ENCODE measurements at regions not wholly inside any gene's neighbourhood (a gene's known extent, or its start where the extent isn't known, plus 50 kb on each side); places are given as distances from the start of the nearest gene placed in this dataset.

GRCh38 chr4:180926277-180926676, 1316.9 kb upstream of the TENM3 start:
- no peak for DNase-seq (ENCODE audit: low spot score)

- DNase-seq (ENCODE audit: low spot score) = no peak
These were observed 1310.7 kb upstream of the TENM3 start for GRCh38 chr4:180932370-180933001.

DNA sequence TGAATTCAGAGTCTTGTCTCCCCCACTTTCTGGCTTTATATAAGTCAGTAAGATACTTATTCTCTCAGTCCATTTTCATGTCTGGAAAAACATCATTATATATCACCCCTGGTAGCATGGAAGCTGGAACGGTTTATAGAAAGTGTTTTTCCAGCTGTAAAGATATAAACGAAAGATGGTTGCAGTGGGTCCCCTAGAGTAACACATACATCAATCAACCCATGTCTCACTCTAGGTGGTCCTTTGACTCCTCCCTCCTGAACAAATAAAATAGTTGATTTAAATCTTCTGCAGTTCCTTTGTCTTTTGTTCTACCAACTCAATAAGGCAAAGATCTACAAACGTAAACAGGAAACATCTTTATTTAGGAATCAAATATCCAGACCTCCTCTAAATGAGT, 1306.1 kb upstream of the TENM3 start:
- DNase-seq (ENCODE audit: low spot score) = no peak

GRCh38 chr4:180940680-180941079, 1302.5 kb upstream of the TENM3 start:
- DNase-seq (ENCODE audit: low spot score) = no peak

DNA sequence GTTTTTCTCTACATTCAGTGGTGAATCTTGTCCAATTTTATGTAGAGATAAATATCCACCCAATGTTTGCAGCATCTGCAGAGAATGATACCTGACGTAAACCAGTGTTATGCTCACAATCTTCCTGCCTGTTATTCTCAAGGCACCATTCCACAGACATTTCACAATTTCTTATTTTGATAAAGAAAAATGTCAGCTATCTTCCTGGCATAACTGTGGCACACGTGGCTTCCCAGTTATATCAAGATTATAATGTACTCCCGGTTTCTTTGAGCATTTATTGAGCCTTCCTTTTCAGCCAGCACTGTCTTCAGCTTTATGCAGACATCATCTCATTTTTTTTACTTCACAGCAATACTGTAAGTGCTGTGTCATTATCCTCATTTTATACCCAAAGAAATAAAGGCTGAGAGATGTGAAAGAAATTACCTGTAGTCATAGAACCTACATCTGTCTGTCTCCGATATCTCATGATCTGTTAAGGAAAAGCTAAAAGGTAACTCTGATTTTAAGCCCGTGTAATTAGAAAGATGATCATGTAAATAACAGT, 1300.8 kb upstream of the TENM3 start:
- DNase-seq (ENCODE audit: low spot score) = no peak

- no peak for DNase-seq (ENCODE audit: low spot score)
These were observed 1297.0 kb upstream of the TENM3 start for GRCh38 chr4:180946188-180946587.

DNA sequence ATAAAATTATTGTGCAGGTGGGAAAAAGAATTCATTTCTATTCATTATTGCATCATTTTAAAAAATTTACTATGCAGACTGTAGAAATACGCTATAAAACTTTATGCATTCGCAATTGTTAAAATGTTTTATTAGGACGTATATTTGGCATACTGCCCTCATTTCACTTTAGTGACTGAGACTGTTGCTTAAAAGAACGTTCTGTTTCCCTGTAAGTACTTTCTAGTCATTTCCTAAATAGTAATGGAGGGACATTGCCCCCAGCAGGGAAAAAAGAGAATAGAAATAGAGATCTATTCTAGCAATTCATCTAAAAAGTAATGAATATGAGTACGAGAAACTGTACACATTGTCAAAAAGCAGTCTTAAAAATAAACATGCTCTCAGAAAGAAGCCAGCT, 1295.8 kb upstream of the TENM3 start:
- DNase-seq (ENCODE audit: low spot score) = peak; percentile 21

DNA sequence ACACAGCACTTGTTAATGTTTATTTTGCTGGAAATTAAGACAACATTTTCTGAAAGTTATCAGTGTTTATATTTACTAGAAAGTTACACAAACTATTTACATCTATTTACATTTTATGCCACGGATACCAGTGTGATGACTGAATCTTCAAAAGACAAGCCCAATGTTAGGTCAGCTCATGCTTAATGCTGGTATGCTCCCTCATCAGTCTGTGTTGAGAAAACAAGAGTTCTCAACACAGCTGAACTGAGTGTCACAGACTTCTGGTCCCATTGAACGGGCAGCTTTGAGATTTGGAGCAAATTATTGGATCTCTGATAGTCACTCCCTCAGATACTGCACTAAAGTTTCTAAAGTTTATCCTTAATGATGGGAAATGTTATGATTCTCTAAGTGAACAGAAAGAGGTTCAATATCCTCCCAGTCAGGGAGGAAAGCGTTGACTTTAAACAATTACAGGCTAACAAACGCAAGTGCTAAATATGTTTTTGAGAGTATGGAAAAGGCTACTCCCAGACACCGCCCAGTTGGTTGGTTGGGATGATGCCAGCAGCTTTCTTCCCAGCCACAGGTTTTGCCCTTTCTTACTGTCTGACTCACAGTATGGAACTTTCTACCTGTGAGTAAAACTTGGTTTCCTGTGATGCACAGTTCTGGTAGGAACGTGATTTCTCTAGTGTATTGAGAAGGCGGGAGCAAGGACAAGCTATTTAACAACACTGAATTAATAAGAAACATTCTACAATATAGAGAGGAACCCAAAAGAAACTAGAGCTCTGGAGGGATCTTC, 1293.6 kb upstream of the TENM3 start:
- DNase-seq (ENCODE audit: low spot score) = no peak

- DNase-seq (ENCODE audit: low spot score) = no peak
These were observed 1292.8 kb upstream of the TENM3 start for GRCh38 chr4:180950377-180950776.

GRCh38 chr4:180951312-180951711, 1291.9 kb upstream of the TENM3 start:
- no peak for DNase-seq (ENCODE audit: low spot score)

DNA sequence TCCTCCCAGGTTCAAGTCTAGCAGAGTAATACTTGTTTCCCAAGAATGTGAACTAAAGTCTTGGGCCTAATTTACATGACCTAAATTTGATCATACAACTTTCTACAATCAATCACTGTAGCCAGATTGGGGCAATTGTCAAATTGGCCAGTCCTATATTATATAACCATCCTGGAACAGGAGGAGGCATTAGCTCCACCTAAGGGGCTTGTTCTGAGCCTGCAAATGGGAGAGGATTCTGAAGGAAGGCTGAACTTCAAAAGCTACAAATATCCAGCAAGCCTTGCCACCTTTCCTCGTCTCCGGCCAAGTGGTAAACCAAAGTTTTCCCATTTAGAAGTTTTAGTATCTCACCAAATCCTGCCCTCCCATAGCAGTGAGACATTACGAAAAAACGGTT, 1289.6 kb upstream of the TENM3 start:
- no peak for DNase-seq (ENCODE audit: low spot score)

- DNase-seq (ENCODE audit: low spot score) = peak; percentile 10
These were observed 1282.3 kb upstream of the TENM3 start for GRCh38 chr4:180960743-180961401.

DNA sequence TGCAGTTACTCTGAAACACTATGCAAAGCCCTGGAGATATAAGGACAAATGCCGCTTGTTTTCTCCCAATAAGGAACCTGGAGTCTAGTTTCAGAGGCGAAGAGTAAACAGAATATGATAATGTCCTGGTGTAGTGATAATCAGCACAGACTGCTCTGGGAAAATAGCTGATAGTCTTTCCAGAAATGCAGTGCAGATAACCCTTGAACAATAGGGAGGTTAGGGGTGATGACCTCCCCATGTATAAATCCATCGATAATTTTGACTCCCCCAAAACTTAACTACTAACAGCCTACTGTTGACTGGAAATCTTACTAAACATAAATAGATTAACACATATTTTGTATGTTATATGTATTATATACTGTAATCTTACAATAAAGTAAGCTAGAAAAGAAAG, 1280.9 kb upstream of the TENM3 start:
- no peak for DNase-seq (ENCODE audit: low spot score)

DNA sequence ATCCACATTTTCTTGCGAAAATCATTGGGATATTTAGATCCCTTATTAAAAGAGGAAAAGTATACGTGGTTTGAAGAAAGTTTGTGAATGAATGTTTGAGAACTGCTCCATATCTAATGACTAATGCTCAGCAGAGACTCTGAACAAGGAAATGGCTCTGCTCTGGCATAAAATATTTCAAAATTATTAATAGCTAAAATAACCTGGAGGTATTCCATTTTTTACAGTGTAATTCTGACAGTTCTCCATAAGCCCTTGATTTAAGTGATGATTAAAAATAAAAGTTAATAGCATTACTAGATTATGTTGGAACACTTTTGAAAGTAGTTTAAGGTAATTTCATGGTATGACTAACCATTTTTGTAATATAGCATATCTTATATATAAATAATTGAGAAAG, 1276.9 kb upstream of the TENM3 start:
- no peak for DNase-seq (ENCODE audit: low spot score)

DNA sequence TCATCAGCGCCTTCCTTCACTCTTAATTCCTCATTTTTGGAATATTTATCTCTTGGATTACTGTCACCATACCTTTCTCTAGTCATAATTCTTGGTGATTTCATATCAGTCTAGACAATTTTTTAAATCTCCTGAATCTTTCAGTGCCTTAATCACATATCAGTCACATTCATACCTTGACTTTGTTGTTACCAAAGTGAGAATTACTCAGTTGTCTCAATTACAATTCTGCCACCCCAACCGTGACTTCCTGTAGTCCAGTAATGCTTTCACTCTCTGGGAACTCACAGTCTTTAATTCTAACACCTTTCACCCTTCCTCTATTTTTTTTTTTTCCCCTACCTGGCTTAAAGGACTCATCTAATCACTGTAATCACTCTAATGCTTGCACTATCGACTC, 1275.3 kb upstream of the TENM3 start:
- no peak for DNase-seq (ENCODE audit: low spot score)

DNA sequence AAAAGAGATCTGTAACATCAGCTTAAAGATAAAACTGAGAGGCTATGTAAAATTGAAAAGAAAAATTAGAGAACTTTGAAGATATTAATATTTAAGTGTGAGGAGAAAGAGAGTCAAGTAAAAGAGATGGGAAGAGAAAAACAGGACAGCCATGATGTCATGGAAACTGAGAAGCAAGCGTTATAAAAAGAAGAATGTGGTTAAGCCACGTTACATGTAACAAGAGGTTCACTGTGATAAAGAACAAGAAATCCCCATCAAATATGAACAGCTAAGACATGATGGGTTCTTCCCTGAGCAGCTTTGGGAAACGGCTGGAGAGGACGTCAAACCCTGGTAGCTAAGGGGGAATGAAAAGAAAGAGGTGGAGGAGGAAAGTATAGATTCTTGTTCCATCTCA, 1269.3 kb upstream of the TENM3 start:
- no peak for DNase-seq (ENCODE audit: low spot score)

- DNase-seq (ENCODE audit: low spot score) = no peak
These were observed 1252.3 kb upstream of the TENM3 start for GRCh38 chr4:180990931-180991330.

GRCh38 chr4:180993244-180993836, 1249.9 kb upstream of the TENM3 start:
- DNase-seq (ENCODE audit: low spot score) = no peak

DNA sequence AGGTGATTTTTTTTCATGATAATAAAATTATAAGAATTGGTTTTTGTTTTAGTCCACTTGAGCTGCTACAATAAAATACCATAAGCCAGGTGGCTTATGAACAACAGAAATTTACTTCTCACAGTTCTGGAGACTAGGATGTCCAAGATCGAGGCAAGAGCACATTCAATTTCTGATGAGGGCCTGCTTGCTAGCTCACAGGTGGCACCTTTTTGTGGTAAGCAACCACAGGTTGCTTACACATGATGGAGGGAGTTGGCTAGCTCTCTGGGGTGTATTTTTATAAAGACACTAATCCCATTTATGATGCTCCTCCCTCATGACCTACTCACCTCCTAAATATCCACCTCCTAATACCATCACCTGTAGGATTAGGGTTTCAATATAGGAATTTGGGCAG, 1248.5 kb upstream of the TENM3 start:
- no peak for DNase-seq (ENCODE audit: low spot score)

GRCh38 chr4:180999217-180999616, 1244.0 kb upstream of the TENM3 start:
- no peak for DNase-seq (ENCODE audit: low spot score)

DNA sequence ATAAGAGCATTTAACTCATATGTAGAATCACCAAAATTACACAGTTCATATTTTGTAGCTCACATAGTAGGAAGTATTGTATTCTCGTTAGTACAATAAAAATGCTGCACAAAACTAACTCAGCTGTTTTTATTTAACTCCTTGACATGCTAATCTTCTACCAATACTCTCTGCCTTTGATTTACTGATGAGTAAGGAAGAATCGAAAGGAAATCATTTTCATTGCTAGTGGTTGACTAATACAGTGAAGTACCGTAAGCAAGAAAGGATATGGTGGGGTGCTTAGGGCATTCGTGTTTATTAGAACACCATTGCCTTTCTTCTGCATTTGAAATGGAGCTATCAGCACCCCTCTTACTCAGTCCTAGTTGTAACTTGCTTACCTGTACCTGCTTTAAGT, 1239.1 kb upstream of the TENM3 start:
- DNase-seq (ENCODE audit: low spot score) = peak; percentile 13

DNA sequence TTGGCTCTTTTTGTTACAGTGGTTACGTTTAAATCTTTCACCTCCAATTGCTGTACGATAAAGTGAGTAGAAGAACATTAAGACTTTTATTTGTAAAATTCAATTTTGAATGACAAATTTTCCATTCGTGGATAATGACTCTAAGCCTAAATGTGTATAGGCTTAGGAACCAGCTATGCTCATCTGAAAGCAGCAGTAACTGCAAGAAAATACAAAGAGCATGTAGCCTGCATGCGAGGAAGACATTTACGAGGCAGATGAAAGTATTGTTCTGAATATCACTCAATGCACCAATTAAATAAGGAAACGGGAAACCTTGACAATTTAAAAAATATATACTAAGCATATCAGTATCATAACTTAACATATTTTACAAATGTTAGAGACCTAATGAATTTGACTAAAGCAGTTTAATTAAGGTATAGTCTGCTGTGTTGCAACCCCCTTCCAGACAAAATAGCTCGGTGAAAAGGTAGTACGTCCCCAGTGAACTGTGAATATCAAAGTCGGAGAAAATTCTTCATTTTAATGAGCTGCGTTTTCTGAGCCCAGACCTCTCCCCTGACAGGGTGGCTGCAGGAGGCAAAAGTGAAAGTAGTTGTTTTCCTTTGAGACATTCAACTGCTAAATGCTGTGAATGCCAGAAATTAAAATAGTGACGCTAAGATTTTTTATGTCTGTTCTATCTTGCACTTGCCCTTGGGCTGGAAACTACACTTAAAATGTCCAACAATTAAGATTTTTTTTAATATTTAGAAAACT, 1236.5 kb upstream of the TENM3 start:
- DNase-seq (ENCODE audit: low spot score) = peak; percentile 18
